ENCODE measurements at regions not wholly inside any gene's neighbourhood (a gene's known extent, or its start where the extent isn't known, plus 50 kb on each side); places are given as distances from the start of the nearest gene placed in this dataset.
"Not testable (repeated sequence)": the region's sequence is repeated elsewhere in the genome, so short reads cannot be mapped to it uniquely, and the experiment has no call there.

DNA sequence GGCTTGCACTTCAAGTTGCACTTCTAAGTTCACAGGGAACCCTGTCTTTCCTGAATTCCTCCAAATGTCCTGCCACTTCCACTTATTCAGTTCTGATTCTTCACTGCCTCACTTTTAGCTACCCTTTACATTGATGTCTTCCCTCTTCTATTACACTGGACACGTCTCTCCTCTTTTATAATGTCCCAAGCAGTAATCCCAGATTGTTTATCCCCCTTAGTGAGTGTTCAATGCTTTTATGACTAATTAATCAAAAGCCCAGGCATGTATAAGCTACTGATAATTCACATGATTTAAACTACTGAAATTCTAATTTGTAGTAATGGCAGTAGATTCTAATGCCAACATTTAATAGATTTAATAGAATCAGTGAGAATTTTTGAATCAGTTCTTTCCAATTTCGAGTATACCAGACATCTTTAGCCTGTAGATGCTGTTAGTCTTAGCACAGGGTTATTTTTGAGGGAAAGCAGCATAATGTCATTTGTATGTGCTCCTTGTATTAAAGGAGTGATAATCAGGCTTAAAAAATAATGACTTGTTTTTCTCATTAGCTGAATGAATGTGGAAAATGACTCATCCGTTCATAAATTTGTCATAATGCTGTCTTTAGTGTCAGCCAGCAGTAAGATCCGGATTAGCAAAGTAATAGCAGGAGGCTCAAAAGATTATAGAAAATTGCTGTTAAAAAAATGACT lies 703.1 kb downstream of the CENPC start:
- no peak for DNase-seq (ENCODE audit: low read depth in 2 of 2)

DNA sequence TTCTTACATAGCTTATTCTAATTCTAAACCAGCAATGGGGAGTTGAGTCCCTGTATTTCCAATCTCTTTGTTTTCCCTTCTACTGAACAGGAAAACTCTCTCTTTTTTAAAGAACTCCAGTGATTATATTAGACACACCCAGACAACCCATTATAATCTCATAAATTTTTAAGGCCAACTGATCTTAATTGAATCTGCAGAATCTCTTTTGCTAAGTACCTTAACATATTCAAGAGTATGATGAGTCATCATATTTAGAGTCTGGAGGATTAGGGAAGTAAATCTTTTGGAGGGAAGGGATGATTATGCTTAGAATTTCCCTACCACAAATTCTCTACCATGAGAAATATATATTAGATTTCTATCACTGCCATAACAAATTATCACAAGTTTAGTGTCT lies 705.1 kb downstream of the CENPC start:
- DNase-seq (ENCODE audit: low read depth in 2 of 2): no peak

DNA sequence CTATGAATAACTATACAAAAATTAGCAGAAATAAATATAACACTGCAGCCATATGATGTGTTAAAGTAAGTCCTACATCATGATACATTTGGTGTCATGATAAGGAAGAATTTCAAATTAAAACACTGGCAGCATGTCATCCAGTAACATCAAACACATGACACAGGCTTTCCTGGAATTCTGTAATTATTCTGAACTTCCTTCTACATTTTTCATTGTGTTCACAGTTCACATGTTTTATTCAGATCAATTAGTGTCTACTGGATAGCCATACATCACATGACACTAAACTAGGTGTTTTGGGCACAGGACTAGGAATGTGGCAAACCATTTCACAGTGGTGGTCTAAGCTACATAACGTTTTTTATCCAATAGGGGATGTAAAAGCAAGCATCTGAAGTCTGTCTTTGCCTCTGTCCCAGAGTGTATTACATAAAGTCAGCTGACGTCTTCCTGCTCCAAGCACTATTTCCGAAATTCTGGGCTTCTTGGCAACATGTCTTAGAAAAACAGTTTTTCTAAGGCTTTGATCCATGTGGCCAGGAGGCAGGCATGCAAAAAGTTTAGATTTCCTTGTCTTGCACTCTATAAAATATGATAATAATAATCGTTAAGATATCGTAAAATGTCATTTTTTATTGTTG lies 707.9 kb downstream of the CENPC start:
- DNase-seq (ENCODE audit: low read depth in 2 of 2): no peak

DNA sequence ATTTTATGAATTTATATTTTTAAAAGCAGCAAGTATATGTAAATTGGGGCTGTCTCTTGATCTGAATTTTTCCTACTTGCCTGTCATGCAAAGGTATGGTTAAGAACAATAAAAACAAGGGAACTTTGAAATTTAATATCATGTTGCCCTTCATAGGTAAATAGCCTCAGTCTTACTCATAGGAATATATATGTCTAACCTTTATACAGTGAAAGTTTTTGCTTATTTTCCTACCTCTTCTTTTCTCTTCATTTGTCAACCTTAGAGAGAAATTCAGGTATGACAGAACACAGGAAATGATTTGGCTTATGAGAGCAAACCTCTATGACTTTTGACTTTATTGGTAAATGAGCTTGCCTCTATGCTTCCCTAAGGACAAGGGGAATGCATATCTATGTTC lies 716.0 kb downstream of the CENPC start:
- no peak for DNase-seq (ENCODE audit: low read depth in 2 of 2)

DNA sequence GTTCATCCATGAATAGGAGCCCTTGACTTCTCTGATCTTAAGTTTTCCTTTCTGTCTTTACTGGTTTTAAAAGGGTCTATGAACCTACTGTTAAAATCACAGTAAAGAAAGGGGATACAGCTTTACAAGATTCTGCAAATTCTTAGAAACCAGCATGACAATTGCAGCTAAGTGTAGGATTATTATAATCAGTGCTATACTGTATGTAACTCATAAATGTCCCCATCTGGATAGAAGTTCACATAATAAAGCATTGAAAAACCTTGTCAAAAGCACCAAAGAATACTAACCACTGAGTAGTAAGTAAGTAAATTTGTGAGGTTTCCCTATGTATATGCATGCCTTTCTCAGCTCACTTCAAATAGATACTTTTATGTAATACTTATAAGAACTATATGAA lies 724.6 kb downstream of the CENPC start:
- DNase-seq (ENCODE audit: low read depth in 2 of 2): no peak

DNA sequence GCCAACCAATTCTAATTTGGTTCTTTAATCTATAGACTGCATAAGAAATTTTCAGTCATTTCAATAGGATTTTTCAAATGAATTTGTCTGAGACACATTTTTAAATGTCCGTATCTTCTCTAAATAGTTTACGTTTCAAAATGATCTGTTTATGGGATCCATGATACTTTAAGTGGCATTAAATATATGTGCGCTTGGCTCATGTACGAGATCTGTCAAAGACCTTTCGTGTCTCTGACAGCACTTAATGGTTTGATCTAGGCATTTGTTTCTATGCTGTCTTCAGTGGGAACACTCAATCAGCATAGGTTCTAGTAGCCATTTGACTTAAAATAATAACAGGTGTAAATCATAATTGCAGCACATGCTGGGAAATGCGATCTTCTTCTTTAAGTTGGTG lies 731.0 kb downstream of the CENPC start:
- no peak for DNase-seq (ENCODE audit: low read depth in 2 of 2)

DNA sequence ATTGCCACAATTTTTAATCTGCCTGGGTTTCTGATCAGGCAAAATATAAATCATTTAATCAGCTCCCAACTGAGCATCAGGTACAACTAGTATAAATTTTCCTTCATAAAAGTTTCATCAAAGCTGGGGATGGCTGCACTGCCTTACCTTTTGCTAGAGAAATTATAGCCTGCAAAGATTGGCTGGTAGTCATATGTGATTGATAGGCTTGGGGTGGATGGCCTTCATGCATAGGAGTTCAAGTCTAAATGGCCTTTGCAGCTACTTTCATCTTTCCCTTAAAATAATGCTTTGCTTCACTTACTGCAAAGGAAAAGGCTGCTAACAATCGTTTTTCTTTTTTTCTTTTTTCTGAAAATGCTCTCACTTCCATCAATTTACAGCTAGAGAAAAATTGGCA lies 739.7 kb downstream of the CENPC start:
- DNase-seq (ENCODE audit: low read depth in 2 of 2): no peak

DNA sequence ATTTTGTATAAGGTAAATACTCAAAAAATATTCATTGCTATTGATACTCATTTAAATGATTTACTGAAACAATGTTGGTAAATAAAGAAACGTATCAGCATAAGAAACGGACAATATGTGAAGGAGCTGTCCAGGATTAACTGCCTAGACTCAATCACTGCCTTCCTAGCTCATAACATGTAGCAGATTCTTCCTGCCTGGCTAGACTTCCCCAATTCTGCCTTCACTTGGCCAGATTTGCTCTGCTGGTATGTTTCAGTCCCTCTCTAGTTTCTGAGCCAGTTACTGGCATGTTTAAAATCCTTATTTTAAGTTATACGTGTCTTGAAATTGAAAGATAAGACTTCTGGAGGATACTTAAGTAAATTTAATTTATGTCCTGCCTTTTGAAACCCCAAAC lies 740.3 kb downstream of the CENPC start:
- no peak for DNase-seq (ENCODE audit: low read depth in 2 of 2)

DNA sequence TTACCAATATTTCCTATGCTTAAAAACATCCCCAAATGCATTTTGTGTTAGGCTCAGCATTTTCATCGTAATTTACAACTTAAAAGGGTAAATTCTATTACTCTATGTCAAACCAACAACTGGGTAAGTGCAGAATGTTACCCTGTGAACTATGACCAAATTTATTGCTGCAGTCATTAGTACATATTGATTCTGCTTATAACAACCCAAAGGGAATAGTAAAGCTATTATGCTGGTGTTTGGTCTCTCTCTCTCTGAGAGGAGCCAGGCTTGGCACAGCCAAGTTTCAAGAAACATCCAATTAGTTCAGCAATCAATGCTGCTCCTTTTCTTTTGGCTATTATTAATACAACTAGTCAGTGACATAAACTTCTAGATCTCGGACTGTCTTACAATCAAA lies 747.7 kb downstream of the CENPC start:
- DNase-seq (ENCODE audit: low read depth in 2 of 2): no peak

DNA sequence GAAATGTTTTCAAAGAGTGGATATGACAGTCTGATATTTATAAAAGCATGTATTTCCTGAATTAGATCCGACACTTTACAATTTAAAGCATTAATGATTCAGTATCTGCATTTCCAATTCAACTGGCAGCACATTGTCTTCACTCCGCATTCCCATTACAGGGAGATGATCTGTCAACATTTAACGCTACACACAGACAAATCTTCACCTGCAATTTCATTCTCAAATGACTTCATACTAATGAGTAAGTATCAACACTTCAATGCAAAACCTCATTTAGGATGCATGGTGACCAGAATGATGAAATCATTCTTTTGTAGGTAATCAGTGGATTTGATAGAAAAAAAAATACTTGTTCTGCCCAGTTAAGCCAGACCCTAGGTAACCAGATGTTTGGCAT lies 749.6 kb downstream of the CENPC start:
- DNase-seq (ENCODE audit: low read depth in 2 of 2): no peak

DNA sequence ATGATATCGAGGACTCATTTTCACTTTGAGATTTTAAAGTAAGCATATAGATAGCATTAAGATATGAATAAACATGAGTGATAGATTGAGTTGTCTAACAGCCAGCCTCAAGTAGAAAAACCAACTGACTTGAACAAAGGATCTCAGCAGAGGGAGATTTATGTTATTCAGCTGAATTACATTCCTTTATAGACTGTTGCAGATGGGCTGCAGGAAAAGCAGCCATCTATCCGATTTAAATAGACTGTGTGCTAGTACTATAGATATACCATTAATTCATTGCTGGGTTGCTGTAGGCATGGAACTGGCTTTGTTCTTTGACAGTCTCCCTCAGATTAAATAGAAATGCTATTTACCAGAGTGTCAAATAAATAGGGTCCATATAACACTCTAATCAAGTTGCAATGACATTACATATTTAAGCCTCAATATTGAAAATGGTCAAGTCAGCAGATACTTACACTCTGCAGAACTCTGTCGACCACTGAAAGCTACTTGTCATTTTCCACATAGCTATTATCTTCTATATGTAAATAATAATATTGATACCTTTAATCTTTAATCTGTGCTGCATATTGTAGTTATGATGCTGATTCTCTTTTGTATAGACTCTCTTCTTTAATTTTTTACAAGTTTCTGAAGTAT lies 750.8 kb downstream of the CENPC start:
- no peak for DNase-seq (ENCODE audit: low read depth in 2 of 2)

DNA sequence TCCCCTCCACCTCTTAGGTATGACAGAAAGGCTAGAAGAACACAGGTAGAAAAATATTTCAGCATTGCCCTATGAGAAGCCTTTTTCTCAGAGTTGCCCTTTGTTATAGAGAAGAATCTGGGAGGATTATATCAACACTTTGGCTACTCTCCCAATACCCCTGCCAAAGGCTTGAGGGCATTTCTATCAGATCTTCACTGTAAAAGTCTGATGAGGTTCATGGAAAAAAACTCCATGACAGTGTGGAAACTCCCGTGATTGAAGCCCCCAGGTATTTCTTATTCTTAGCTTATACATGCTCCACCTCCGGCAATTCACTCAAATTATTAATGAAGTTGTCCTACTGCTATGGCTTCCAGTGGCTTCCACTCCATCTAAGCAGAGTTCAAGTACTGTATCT lies 753.6 kb downstream of the CENPC start:
- DNase-seq (ENCODE audit: low read depth in 2 of 2): no peak

DNA sequence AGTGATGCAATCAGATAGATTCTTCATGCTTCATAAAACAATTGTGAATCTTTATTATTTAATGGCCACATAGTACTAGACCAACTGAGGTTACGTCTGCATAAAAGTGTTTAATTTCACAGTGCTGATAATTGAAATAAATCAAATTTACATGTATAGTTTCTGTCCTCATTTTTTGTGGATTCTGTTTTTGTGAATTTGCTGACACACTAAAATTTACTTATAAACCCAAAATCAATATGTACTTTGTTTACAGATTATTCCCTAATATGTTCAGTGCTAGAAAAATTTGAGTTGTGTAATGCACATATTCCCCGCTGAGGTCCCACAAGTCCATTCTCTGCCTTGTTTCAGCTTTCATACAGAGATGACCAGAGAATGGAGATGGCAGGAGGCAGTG lies 759.8 kb downstream of the CENPC start:
- DNase-seq (ENCODE audit: low read depth in 2 of 2): no peak

DNA sequence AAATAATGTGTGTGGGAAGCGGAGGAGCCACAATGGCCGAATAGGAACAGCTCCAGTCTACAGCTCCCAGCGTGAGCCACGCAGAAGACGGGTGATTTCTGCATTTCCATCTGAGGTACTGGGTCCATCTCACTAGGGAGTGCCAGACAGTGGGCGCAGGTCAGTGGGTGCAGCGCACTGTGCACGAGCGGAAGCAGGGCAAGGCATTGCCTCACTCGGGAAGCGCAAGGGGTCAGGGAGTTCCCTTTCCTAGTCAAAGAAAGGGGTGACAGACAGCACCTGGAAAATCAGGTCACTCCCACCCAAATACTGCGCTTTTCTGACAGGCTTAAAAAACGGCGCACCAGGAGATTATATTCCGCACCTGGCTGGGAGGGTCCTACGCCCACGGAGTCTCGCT lies 762.6 kb downstream of the CENPC start:
- not testable (repeated sequence) for DNase-seq (ENCODE audit: low read depth in 2 of 2)

DNA sequence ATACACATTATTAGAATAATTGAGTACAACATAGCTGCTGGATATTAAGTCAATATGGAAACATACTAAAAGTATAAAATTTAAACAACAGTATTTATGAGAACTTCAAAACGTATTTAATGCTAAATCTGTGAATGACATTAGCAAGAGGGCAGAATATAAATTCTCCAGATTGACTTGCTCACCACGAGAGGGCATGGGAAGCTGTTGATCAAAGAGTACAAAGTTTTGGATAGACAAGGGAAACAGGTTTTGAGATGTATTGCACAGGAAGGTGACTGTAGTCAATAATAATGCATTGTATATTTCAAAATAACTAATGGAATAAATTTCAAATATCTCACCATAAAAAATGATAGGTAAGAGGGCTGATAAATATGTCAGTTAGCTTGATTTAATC lies 768.2 kb downstream of the CENPC start:
- DNase-seq (ENCODE audit: low read depth in 2 of 2): no peak

DNA sequence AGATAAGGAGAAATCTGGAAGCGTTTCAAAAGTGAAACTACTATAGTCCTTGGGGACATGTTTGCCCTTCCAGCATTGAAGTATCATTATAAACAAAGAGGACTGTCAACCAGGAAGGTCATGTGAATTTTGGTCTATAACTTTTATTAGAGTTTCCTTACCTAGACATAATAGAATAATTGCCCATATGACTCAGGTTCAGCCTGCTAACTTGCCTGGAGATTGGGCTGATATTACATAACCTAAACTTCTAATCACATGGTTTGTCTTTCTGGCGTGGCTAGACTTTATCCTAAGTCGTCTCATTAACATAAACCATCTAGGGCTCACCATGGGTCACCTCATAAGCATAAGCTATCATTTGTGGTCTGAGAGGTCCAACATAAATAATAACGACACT lies 775.9 kb downstream of the CENPC start:
- no peak for DNase-seq (ENCODE audit: low read depth in 2 of 2)

DNA sequence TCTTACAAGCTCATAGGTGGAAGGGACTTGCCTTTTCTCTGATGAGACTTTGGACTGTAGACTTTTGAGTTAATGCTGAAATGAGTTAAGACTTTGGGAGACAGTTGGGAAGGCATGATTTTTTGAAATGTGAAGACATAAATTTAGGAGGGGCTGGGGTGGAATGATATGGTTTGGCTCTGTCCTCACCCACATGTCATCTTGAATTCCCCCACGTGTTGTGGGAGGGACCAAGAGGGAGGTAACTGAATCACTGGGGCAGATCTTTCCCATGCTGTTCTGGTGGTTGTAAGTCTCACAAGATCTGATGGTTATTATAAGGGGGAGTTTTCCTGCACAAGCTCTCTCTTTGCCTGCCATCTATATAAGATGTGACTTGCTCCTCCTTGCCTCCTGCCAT lies 777.9 kb downstream of the CENPC start:
- no peak for DNase-seq (ENCODE audit: low read depth in 2 of 2)

DNA sequence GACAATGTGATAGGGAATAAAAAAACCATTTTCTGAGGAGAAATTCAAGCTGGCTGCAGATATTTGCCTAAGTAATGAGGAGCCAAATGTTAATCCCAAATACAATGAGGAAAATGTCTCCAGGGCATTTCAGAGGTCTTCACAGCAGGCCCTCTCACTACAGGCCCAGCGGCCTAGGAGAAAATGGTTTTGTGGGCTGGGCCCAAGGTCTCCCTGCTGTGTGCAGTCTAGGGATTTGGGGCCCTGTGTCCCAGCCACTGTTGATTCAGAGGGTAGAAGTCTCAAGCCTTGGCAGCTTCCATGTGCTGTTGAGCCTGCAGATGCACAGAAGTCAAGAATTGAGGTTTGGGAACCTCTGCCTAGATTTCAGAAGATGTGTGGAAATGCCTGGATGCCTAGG lies 778.7 kb downstream of the CENPC start:
- DNase-seq (ENCODE audit: low read depth in 2 of 2): no peak

DNA sequence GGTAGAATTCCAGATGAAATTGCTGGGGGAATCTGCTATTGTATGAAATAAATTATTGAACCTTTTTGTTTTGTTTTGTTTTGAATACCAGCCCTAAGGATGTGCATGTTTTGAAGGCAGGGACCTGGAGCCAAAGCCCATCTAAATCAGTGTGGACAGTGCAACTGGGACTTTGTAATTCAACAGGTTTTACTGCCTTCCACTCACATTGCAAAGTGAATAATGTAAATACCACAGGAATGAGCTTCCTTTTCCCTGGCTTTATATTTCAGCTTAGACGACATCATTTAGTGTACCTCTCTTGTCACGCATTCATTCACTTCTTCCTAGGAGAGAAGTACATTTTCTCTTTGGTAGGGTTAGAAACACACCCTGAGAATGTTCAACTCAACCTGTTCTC lies 795.0 kb downstream of the CENPC start:
- DNase-seq (ENCODE audit: low read depth in 2 of 2): no peak

DNA sequence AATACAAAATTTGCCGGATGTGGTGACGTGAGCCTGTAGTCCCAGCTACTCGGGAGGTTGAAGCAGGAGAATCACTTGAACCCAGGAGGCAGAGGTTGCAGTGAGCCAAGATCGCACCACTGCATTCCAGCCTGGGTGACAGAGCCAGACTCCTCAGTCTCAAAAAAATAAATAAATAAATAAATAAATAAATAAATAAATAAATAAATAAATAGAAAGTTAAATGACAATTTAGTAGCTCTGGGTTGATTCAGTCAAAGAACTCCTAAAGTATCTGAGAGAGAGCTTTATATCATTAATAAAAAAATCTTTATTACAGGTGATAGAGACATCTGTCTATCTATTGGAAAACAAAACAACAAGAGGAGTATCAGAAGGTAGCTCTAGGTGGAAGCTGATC lies 798.4 kb downstream of the CENPC start:
- not testable (repeated sequence) for DNase-seq (ENCODE audit: low read depth in 2 of 2)

DNA sequence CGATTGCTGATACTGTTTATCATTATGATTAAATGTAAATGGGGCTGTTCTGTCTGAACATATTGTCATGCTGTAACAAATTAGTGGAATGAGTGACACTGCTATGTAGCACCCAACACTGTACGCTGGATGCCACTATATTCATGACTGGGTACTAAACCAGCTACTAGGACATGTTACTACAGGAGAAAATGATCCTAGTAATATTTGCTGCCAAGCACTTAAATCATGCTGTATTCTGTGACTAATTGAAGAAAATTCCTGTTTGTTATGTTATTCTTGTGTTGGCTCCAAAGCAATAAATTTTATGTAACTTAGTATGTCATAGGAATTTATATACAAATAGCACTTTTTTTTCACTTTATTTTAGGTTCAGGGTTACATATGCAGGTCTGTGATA lies 804.2 kb downstream of the CENPC start:
- DNase-seq (ENCODE audit: low read depth in 2 of 2): no peak

DNA sequence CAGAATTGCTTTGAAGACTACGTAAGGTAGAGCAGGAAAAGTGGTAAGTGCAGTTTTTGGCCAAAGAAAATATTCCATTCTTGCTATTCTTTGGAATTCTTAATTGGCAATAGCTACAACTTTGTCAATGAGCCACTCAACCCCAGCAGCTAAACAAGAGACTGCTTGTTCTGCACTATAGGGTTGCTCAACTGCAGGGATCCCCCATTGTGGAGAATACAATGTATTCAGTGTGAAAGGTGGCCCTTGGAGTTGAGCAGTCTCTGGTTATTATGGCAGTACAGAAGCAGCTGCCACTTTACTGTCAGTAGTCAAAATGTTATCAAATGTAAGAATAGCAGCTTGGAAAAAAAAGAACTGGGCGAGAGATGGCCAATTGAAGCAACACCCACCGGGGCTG lies 808.7 kb downstream of the CENPC start:
- no peak for DNase-seq (ENCODE audit: low read depth in 2 of 2)

DNA sequence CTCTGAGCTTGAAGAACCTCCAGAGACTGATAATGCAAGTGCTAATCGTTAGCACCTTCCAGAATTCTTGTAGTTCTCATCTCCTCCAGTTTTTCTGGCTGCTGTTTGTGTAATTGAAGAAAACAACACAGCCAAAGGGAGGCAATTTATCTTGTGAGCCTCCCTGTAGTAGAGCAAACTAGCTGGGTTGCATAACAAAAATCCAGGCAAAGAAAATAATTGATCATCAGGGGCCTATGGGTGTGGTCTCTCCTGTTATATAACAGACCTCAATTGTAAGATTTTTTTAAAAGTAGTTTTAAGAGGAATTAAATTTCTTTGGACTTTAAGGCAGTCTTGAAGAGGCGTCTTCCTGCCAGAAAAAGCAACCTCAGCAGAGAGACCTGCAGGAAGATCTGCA lies 817.0 kb downstream of the CENPC start:
- DNase-seq (ENCODE audit: low read depth in 2 of 2): no peak

Data from fibroblast of skin of left biceps (primary cell).